Neural cell (in vitro differentiated cells): ENCODE measurements at regions not wholly inside any gene's neighbourhood (a gene's known extent, or its start where the extent isn't known, plus 50 kb on each side); places are given as distances from the start of the nearest gene placed in this dataset.

Experiments
- H2AFZ ChIP-seq: fragments of 200-600, 300-800 bp; sonication (generic), shearing (Covaris generic); 2 replicates; pipeline ENCODE4 v1.6.0; 2014; ENCODE audit warnings: low read depth, mild to moderate bottlenecking, antibody characterized with exemption, low read length, moderate library complexity
- H3F3A ChIP-seq: fragments of 200-600 bp; shearing (Covaris generic); 2 replicates; pipeline ENCODE4 v1.6.1; 2016; ENCODE audit warnings: mild to moderate bottlenecking, moderate library complexity, mixed read lengths, antibody characterized with exemption, low read length; ENCODE audit not compliant: insufficient read depth, poor library complexity, severe bottlenecking
- H3K27ac ChIP-seq: fragments of 200-600, 300-800 bp; sonication (generic), shearing (Covaris generic); 2 replicates; pipeline ENCODE4 v1.5.1; 2014; ENCODE audit warnings: mild to moderate bottlenecking, low read length, moderate library complexity
- H3K27me3 ChIP-seq: fragments of 300-800, 200-600 bp; sonication (generic), shearing (Covaris generic); 2 replicates; pipeline ENCODE4 v1.6.0; 2014; ENCODE audit warnings: mild to moderate bottlenecking, low read depth, low read length, moderate library complexity; ENCODE audit not compliant: insufficient read depth
- H3K36me3 ChIP-seq: fragments of 300-800, 200-600 bp; sonication (generic), shearing (Covaris generic); 2 replicates; pipeline ENCODE4 v1.5.1; 2014; ENCODE audit warnings: mild to moderate bottlenecking, antibody characterized with exemption, low read length, moderate library complexity; ENCODE audit not compliant: insufficient read depth
- H3K4me2 ChIP-seq: fragments of 300-800, 200-600 bp; sonication (generic), shearing (Covaris generic); 2 replicates; pipeline ENCODE4 v1.6.0; 2014; ENCODE audit warnings: mild to moderate bottlenecking, low read length
- H3K4me3 ChIP-seq: fragments of 300-800, 200-600 bp; sonication (generic), shearing (Covaris generic); 2 replicates; pipeline ENCODE4 v1.5.1; 2014; ENCODE audit warnings: mild to moderate bottlenecking, low read length, moderate library complexity
- H3K79me2 ChIP-seq: fragments of 200-600 bp; shearing (Covaris generic); replicated peaks from 2 replicates; pipeline ENCODE4 v1.6.0; 2014; ENCODE audit warnings: mild to moderate bottlenecking, low read length, moderate library complexity; ENCODE audit not compliant: insufficient read depth
- H3K9ac ChIP-seq: fragments of 300-800, 200-600 bp; sonication (generic), shearing (Covaris generic); 2 replicates; pipeline ENCODE4 v1.6.1; 2016; ENCODE audit warnings: mild to moderate bottlenecking, low read length, mixed read lengths
- H3K9me2 ChIP-seq: fragments of 200-600 bp; shearing (Covaris generic); 2 replicates; pipeline ENCODE4 v1.6.1; 2016; ENCODE audit warnings: mild to moderate bottlenecking, low read length, mixed read lengths; ENCODE audit not compliant: insufficient read depth
- H3K9me3 ChIP-seq: fragments of 200-600, 300-800 bp; sonication (generic), shearing (Covaris generic); 2 replicates; pipeline ENCODE4 v1.6.1; 2016; ENCODE audit warnings: mild to moderate bottlenecking, mixed run types, low read length, moderate library complexity, mixed read lengths
- H4K20me1 ChIP-seq: fragments of 200-600 bp; shearing (Covaris generic); 2 replicates; pipeline ENCODE4 v1.6.1; 2016; ENCODE audit warnings: mild to moderate bottlenecking, mixed run types; ENCODE audit not compliant: insufficient read depth
- EP300 ChIP-seq: fragments of 450-650 bp; conservative IDR thresholded peaks from 2 replicates; pipeline ENCODE4 v1.6.1; 2014; ENCODE audit warnings: antibody characterized with exemption, mild to moderate bottlenecking, moderate library complexity; ENCODE audit not compliant: poor library complexity, severe bottlenecking
- EZH2 ChIP-seq: fragments of 200-600, 300-800 bp; shearing (Covaris generic), sonication (generic); IDR thresholded peaks from 2 replicates; pipeline ENCODE4 v1.6.1; 2014; ENCODE audit warnings: antibody characterized with exemption, low read length, borderline replicate concordance, mild to moderate bottlenecking; ENCODE audit not compliant: insufficient read depth, poor library complexity, severe bottlenecking
- MXI1 ChIP-seq: fragments of 450-650 bp; conservative IDR thresholded peaks from 2 replicates; pipeline ENCODE4 v1.6.1; 2014; ENCODE audit warnings: antibody characterized with exemption, mild to moderate bottlenecking; ENCODE audit not compliant: poor library complexity, severe bottlenecking
- POLR2AphosphoS5 ChIP-seq: IDR thresholded peaks from 2 replicates; pipeline ENCODE4 v1.6.1; 2012
- RAD21 ChIP-seq: fragments of 450-650 bp; conservative IDR thresholded peaks from 2 replicates; pipeline ENCODE4 v1.6.1; 2014; ENCODE audit warnings: antibody characterized with exemption, mild to moderate bottlenecking, moderate library complexity
- SMC3 ChIP-seq: fragments of 450-650 bp; conservative IDR thresholded peaks from 2 replicates; pipeline ENCODE4 v1.6.1; 2014; ENCODE audit warnings: antibody characterized with exemption, mild to moderate bottlenecking, moderate library complexity; ENCODE audit not compliant: poor library complexity
- TAF1 ChIP-seq: IDR thresholded peaks from 2 replicates; pipeline ENCODE4 v1.6.1; 2012; ENCODE audit warnings: low read depth
- TF ChIP-seq, protein P1 (sequence below): IDR thresholded peaks from 2 replicates; pipeline ENCODE4 v1.6.1; 2012; ENCODE audit warnings: borderline replicate concordance
- TF ChIP-seq, protein P2 (sequence below): fragments of 450-650 bp; IDR thresholded peaks from 2 replicates; pipeline ENCODE4 v1.5.1; 2014; ENCODE audit warnings: antibody characterized with exemption, mild to moderate bottlenecking, moderate library complexity; ENCODE audit not compliant: poor library complexity, severe bottlenecking

DNA sequence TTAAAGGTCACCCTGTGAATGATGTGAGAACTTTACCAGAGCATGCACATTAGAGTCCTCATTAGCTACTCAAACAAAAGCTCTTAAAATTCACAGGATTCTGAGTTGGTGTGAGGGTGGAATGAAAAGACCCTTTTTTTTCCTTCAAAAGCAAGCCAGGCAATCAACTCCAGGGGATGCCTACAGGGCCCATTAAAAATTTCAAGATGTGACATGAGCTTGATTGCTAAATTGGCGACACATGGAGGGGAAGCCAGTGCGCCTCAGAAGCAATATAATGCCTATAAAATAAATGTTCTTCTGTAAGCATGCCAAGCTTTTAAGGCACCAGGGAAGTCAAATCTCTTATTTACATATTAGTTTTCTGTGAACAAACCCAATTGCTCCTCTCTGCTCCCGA lies 328.8 kb upstream of the SUCLG2 start:
- H4K20me1 ChIP-seq = no peaks in the 10 kb centered on the region
- H2AFZ ChIP-seq = no peak overlapping the region
- H3K9me3 ChIP-seq = no peaks in the 10 kb centered on the region
- H3K36me3 ChIP-seq = no peaks in the 10 kb centered on the region
- TF ChIP-seq SMC3 (no peak), RAD21 (no peak), POLR2AphosphoS5 (no peak), EP300 (no peak), MXI1 (no peak), TAF1 (no peak)
- TF ChIP-seq, protein P1, sequence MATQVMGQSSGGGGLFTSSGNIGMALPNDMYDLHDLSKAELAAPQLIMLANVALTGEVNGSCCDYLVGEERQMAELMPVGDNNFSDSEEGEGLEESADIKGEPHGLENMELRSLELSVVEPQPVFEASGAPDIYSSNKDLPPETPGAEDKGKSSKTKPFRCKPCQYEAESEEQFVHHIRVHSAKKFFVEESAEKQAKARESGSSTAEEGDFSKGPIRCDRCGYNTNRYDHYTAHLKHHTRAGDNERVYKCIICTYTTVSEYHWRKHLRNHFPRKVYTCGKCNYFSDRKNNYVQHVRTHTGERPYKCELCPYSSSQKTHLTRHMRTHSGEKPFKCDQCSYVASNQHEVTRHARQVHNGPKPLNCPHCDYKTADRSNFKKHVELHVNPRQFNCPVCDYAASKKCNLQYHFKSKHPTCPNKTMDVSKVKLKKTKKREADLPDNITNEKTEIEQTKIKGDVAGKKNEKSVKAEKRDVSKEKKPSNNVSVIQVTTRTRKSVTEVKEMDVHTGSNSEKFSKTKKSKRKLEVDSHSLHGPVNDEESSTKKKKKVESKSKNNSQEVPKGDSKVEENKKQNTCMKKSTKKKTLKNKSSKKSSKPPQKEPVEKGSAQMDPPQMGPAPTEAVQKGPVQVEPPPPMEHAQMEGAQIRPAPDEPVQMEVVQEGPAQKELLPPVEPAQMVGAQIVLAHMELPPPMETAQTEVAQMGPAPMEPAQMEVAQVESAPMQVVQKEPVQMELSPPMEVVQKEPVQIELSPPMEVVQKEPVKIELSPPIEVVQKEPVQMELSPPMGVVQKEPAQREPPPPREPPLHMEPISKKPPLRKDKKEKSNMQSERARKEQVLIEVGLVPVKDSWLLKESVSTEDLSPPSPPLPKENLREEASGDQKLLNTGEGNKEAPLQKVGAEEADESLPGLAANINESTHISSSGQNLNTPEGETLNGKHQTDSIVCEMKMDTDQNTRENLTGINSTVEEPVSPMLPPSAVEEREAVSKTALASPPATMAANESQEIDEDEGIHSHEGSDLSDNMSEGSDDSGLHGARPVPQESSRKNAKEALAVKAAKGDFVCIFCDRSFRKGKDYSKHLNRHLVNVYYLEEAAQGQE = no peak
- TF ChIP-seq, protein P2, sequence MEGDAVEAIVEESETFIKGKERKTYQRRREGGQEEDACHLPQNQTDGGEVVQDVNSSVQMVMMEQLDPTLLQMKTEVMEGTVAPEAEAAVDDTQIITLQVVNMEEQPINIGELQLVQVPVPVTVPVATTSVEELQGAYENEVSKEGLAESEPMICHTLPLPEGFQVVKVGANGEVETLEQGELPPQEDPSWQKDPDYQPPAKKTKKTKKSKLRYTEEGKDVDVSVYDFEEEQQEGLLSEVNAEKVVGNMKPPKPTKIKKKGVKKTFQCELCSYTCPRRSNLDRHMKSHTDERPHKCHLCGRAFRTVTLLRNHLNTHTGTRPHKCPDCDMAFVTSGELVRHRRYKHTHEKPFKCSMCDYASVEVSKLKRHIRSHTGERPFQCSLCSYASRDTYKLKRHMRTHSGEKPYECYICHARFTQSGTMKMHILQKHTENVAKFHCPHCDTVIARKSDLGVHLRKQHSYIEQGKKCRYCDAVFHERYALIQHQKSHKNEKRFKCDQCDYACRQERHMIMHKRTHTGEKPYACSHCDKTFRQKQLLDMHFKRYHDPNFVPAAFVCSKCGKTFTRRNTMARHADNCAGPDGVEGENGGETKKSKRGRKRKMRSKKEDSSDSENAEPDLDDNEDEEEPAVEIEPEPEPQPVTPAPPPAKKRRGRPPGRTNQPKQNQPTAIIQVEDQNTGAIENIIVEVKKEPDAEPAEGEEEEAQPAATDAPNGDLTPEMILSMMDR = no peak
- no peak overlapping the region for H3K27ac ChIP-seq
- H3F3A ChIP-seq = peaks cover 6% of the 10 kb centered on the region
- no peak overlapping the region for H3K4me3 ChIP-seq
- H3K79me2 ChIP-seq = no peaks in the 10 kb centered on the region
- H3K4me2 ChIP-seq = no peak overlapping the region
- H3K9me2 ChIP-seq = no peaks in the 10 kb centered on the region
- H3K27me3 ChIP-seq = no peaks in the 10 kb centered on the region
- H3K9ac ChIP-seq = no peak overlapping the region

DNA sequence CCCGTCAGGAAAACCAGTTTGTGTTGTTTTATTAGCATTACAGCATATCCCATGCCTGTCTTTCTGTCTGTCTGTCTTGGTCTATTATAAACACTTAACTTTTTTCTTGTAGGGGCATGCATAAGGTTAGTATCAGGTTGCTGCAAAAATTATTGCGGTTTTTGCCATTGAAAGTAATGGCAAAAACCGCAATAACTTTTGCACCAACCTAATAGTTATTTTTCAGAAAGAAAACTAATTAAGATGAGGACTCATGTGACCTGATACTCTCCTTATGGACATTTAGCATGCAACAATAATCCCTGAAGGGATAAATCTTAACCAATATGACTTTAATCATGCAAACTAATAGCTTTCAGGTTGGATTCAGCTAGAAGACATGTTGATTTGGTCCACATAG lies 326.7 kb upstream of the SUCLG2 start:
- Histone ChIP-seq H2AFZ (no peak overlapping the region), H3K4me2 (no peak overlapping the region), H3K9ac (no peak overlapping the region), H3K79me2 (no peaks in the 10 kb centered on the region), H4K20me1 (no peaks in the 10 kb centered on the region), H3K36me3 (no peaks in the 10 kb centered on the region), H3K9me2 (no peaks in the 10 kb centered on the region), H3K4me3 (no peak overlapping the region), H3K27me3 (no peaks in the 10 kb centered on the region), H3K9me3 (no peaks in the 10 kb centered on the region), H3K27ac (no peak overlapping the region), H3F3A (peaks cover 6% of the 10 kb centered on the region)
- TF ChIP-seq MXI1 (no peak), RAD21 (no peak), SMC3 (no peak), EP300 (no peak), TAF1 (no peak), EZH2 (no peak), POLR2AphosphoS5 (no peak)
- TF ChIP-seq, protein P2 = no peak
- TF ChIP-seq, protein P1 = no peak
